MM.1S (cell line): ENCODE measurements at regions not wholly inside any gene's neighbourhood (a gene's known extent, or its start where the extent isn't known, plus 50 kb on each side); places are given as distances from the start of the nearest gene placed in this dataset.

Experiments
- CTCF ChIP-seq: fragments of 300-600 bp; sonication (generic); IDR thresholded peaks from 2 replicates; pipeline ENCODE4 v1.5.1; 2016; ENCODE audit warnings: antibody characterized with exemption, low read length, mixed read lengths
- EZH2phosphoT487 ChIP-seq: fragments of 300-600 bp; sonication (generic); IDR thresholded peaks from 2 replicates; pipeline ENCODE4 v1.6.1; 2018; ENCODE audit warnings: antibody characterized with exemption, low read length

GRCh38 chr18:30457156-30457555 is 585.4 kb downstream of the DSC3 start:
- TF ChIP-seq CTCF (no peak), EZH2phosphoT487 (no peak)
